Kidney epithelial cell (primary cell): ENCODE measurements at regions not wholly inside any gene's neighbourhood (a gene's known extent, or its start where the extent isn't known, plus 50 kb on each side); places are given as distances from the start of the nearest gene placed in this dataset.

Experiments
- DNase-seq: peaks from one replicate; pipeline ENCODE4 v3.0.0-alpha.2; 2010; ENCODE audit warnings: low read depth
- H3K27me3 ChIP-seq: 2 replicates; pipeline ENCODE4 v1.6.0; 2011; ENCODE audit warnings: low read length; ENCODE audit not compliant: control insufficient read depth, insufficient read depth
- H3K36me3 ChIP-seq: 2 replicates; pipeline ENCODE4 v1.5.1; 2011; ENCODE audit warnings: low read length; ENCODE audit not compliant: control insufficient read depth, insufficient read depth
- H3K4me3 ChIP-seq: 2 replicates; pipeline ENCODE4 v1.5.1; 2011; ENCODE audit warnings: low read depth, mild to moderate bottlenecking, control low read depth, low read length
- CTCF ChIP-seq: IDR thresholded peaks from 2 replicates; pipeline ENCODE4 v1.5.1; 2011; ENCODE audit warnings: mild to moderate bottlenecking, moderate library complexity, low read length, control low read depth, inconsistent platforms; ENCODE audit not compliant: insufficient read depth, poor library complexity, severe bottlenecking

GRCh38 chr9:2957656-2958200 is 113.8 kb upstream of the PUM3 start:
- Histone ChIP-seq H3K36me3 (no peaks in the 10 kb centered on the region), H3K27me3 (no peaks in the 10 kb centered on the region), H3K4me3 (no peak overlapping the region)
- DNase-seq: no peak
- TF ChIP-seq CTCF: no peak

DNA sequence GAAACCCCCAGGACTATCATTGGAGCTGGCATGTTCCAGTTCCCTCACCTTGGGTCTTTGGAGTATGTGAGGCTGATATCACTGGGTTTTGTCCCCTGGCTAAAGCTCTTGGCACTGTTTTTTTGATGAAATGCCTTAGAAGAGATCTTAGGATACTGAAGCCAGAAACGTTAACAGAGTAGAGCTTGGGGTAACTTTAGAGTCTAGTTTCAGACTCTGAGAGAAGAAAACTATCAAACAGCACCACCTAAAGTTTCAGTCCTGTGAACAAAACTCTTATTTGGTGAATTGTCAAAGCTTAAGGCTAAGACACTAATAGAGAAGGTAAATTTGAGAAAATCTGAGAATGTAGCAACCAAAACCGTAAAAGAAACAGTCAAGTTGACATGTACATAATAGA is 111.7 kb upstream of the PUM3 start:
- H3K36me3 ChIP-seq: no peaks in the 10 kb centered on the region
- no peak overlapping the region for H3K4me3 ChIP-seq
- H3K27me3 ChIP-seq: no peaks in the 10 kb centered on the region
- TF ChIP-seq CTCF: no peak
- no peak for DNase-seq

GRCh38 chr9:2939368-2939767 is 95.5 kb upstream of the PUM3 start:
- H3K36me3 ChIP-seq: no peaks in the 10 kb centered on the region
- TF ChIP-seq CTCF: no peak
- peaks cover 3% of the 10 kb centered on the region for H3K27me3 ChIP-seq
- H3K4me3 ChIP-seq: no peak overlapping the region
- no peak for DNase-seq

DNA sequence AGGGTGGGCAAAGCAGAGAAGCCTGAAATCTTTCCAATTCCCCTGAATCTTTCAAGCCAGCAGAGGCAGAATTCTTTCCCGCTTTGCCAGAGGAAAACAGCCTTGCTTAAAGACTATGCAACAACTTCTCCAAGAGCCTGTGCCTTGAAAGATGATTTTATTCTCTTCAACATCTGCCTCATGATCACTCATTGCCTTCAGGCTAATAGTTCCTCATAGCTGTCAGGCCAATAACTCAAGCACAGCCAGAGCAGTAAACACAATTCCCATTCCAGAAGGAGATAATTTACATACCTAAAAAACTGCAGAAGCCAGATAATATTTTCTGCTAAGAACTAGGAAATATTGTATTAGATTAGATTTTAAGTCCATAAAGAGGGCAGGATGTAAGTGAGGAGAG is 92.3 kb upstream of the PUM3 start:
- DNase-seq: no peak
- no peaks in the 10 kb centered on the region for H3K36me3 ChIP-seq
- TF ChIP-seq CTCF: no peak
- H3K27me3 ChIP-seq: no peaks in the 10 kb centered on the region
- H3K4me3 ChIP-seq: no peak overlapping the region

DNA sequence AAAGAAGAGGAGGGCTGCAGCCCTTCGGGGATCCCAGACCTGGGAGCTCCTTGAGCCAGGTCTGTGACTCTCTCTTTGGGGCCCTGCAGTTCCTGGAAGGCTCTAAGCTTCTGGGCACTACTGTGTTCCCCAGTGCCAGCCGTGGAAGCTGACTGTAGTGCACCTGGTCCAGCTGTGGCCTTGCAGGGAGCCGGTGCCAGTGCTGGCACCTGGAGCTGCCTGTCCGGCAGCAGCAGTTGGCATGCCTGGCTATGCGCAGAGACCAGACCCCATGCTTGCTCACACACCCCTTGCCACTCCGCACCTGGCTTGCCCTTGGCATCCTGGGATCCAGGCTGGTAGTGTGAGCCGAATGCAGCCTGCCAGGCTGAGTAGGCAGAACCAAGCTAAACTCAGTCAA is 91.0 kb upstream of the PUM3 start:
- Histone ChIP-seq H3K27me3 (no peaks in the 10 kb centered on the region), H3K4me3 (no peak overlapping the region), H3K36me3 (no peaks in the 10 kb centered on the region)
- TF ChIP-seq CTCF: no peak
- no peak for DNase-seq

- DNase-seq: no peak
- Histone ChIP-seq H3K36me3 (no peaks in the 10 kb centered on the region), H3K27me3 (no peaks in the 10 kb centered on the region), H3K4me3 (no peak overlapping the region)
- TF ChIP-seq CTCF: no peak
Observed at GRCh38 chr9:2934241-2934650, 90.4 kb upstream of the PUM3 start.
